ENCODE measurements at regions not wholly inside any gene's neighbourhood (a gene's known extent, or its start where the extent isn't known, plus 50 kb on each side); places are given as distances from the start of the nearest gene placed in this dataset.
"Not testable (repeated sequence)": the region's sequence is repeated elsewhere in the genome, so short reads cannot be mapped to it uniquely, and the experiment has no call there.

DNA sequence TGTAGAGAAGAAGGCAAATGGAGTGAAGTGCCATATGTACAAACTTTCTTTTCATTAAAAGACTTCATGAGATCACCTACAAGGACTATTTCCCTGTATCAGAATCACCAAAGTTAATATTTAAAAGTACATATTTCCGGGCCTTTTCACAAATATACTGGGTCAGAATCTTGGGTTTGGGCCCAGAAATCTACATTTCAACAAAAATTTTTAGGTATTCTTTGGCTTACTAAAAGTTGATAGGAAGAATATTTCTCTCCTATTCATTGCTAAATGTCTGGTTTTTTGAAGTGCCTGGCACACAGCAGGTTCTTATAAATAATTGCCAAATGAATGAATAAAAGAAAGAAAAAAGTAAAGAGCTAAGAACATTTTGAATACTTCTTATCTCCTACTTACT, 843.8 kb upstream of the ACVR2A start:
- no peak overlapping the region for H3K9ac ChIP-seq
- H3K4me1 ChIP-seq = no peaks in the 10 kb centered on the region
- H3K4me3 ChIP-seq (ENCODE audit: low read depth, low read length) = no peak overlapping the region
- H3K9me3 ChIP-seq (ENCODE audit: control insufficient read depth, low read length) = no peaks in the 10 kb centered on the region
- no peak overlapping the region for H3K27ac ChIP-seq
- no peak overlapping the region for H3K4me2 ChIP-seq (ENCODE audit: low read length)
- no peaks in the 10 kb centered on the region for H3K36me3 ChIP-seq (ENCODE audit: control insufficient read depth, insufficient read depth, low read length)
- TF ChIP-seq, protein P1, sequence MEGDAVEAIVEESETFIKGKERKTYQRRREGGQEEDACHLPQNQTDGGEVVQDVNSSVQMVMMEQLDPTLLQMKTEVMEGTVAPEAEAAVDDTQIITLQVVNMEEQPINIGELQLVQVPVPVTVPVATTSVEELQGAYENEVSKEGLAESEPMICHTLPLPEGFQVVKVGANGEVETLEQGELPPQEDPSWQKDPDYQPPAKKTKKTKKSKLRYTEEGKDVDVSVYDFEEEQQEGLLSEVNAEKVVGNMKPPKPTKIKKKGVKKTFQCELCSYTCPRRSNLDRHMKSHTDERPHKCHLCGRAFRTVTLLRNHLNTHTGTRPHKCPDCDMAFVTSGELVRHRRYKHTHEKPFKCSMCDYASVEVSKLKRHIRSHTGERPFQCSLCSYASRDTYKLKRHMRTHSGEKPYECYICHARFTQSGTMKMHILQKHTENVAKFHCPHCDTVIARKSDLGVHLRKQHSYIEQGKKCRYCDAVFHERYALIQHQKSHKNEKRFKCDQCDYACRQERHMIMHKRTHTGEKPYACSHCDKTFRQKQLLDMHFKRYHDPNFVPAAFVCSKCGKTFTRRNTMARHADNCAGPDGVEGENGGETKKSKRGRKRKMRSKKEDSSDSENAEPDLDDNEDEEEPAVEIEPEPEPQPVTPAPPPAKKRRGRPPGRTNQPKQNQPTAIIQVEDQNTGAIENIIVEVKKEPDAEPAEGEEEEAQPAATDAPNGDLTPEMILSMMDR (IDR thresholded peaks at IDR 0.05) = no peak
- no peak overlapping the region for H2AFZ ChIP-seq
- no peaks in the 10 kb centered on the region for H3K79me2 ChIP-seq
- H3K27me3 ChIP-seq (ENCODE audit: control insufficient read depth, insufficient read depth, low read length) = no peaks in the 10 kb centered on the region

- H3K4me1 ChIP-seq; H2AFZ ChIP-seq; H3K4me3 ChIP-seq (ENCODE audit: low read depth, low read length); H3K36me3 ChIP-seq (ENCODE audit: control insufficient read depth, insufficient read depth, low read length); H3K9me3 ChIP-seq (ENCODE audit: control insufficient read depth, low read length); H3K27ac ChIP-seq; H3K79me2 ChIP-seq; H3K4me2 ChIP-seq (ENCODE audit: low read length); H3K9ac ChIP-seq; H3K27me3 ChIP-seq (ENCODE audit: control insufficient read depth, insufficient read depth, low read length): not testable (repeated sequence)
Measured at GRCh38 chr2:147000151-147000550, 844.7 kb upstream of the ACVR2A start.

DNA sequence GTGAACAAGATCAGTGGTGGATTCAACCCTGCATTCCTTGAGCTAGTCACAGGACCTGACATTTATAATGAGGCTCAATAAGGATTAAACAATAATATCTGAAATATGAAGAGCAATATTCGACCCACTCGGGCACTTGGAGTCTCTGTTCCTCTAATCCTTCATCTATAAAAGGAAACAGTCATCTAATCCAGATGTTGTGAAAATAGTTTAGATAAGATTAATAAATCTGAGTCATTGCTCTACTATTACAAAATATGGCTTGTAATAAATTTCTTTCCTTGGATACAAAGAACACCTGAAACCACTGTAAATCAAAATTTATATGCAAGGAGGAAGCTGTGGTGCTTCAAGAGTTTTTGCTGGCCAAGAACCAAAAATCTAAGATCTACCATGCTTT, 846.9 kb upstream of the ACVR2A start:
- Histone ChIP-seq H3K36me3 (ENCODE audit: control insufficient read depth, insufficient read depth, low read length) (no peaks in the 10 kb centered on the region), H3K4me3 (ENCODE audit: low read depth, low read length) (no peak overlapping the region), H3K4me2 (ENCODE audit: low read length) (no peak overlapping the region), H3K27ac (no peak overlapping the region), H3K9ac (no peak overlapping the region), H3K79me2 (no peaks in the 10 kb centered on the region), H3K4me1 (no peaks in the 10 kb centered on the region), H2AFZ (no peak overlapping the region), H3K27me3 (ENCODE audit: control insufficient read depth, insufficient read depth, low read length) (no peaks in the 10 kb centered on the region), H3K9me3 (ENCODE audit: control insufficient read depth, low read length) (no peaks in the 10 kb centered on the region)
- TF ChIP-seq, protein P1 (IDR thresholded peaks at IDR 0.05) = no peak

DNA sequence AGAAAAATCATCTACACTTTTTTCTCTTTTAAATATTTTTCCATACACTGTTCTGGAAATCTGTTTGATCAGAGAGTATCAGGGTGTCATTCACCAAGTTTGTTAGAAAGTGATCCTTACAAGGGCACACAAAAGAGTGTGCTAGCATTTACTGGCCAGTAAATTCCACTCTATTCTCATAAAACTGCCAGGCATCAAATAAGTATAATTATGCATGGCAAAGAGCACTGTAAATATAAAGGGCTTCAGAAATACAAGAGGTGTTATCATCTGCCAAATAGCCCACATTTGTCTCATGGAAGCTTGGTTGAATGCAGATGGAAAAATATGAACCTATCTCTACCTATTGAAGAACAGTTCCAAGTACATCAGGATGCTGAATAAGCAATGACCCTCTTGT, 847.3 kb upstream of the ACVR2A start:
- no peaks in the 10 kb centered on the region for H3K79me2 ChIP-seq
- TF ChIP-seq, protein P1 (IDR thresholded peaks at IDR 0.05) = no peak
- H3K9me3 ChIP-seq (ENCODE audit: control insufficient read depth, low read length) = no peaks in the 10 kb centered on the region
- no peaks in the 10 kb centered on the region for H3K4me1 ChIP-seq
- no peak overlapping the region for H3K4me3 ChIP-seq (ENCODE audit: low read depth, low read length)
- H2AFZ ChIP-seq = no peak overlapping the region
- no peak overlapping the region for H3K9ac ChIP-seq
- H3K27ac ChIP-seq = no peak overlapping the region
- no peak overlapping the region for H3K4me2 ChIP-seq (ENCODE audit: low read length)
- no peaks in the 10 kb centered on the region for H3K36me3 ChIP-seq (ENCODE audit: control insufficient read depth, insufficient read depth, low read length)
- H3K27me3 ChIP-seq (ENCODE audit: control insufficient read depth, insufficient read depth, low read length) = no peaks in the 10 kb centered on the region

GRCh38 chr2:146994246-146994645, 850.6 kb upstream of the ACVR2A start:
- H3K27ac ChIP-seq = no peak overlapping the region
- no peaks in the 10 kb centered on the region for H3K79me2 ChIP-seq
- no peak overlapping the region for H2AFZ ChIP-seq
- no peaks in the 10 kb centered on the region for H3K4me1 ChIP-seq
- H3K9ac ChIP-seq = no peak overlapping the region
- TF ChIP-seq, protein P1 (IDR thresholded peaks at IDR 0.05) = no peak
- no peaks in the 10 kb centered on the region for H3K36me3 ChIP-seq (ENCODE audit: control insufficient read depth, insufficient read depth, low read length)
- H3K4me2 ChIP-seq (ENCODE audit: low read length) = no peak overlapping the region
- H3K27me3 ChIP-seq (ENCODE audit: control insufficient read depth, insufficient read depth, low read length) = no peaks in the 10 kb centered on the region
- no peaks in the 10 kb centered on the region for H3K9me3 ChIP-seq (ENCODE audit: control insufficient read depth, low read length)
- H3K4me3 ChIP-seq (ENCODE audit: low read depth, low read length) = no peak overlapping the region

Data from parathyroid adenoma (tissue), 2 donors.